Thyroid gland (tissue), 4 donors: ENCODE measurements at regions not wholly inside any gene's neighbourhood (a gene's known extent, or its start where the extent isn't known, plus 50 kb on each side); places are given as distances from the start of the nearest gene placed in this dataset.
"Not testable (repeated sequence)": the region's sequence is repeated elsewhere in the genome, so short reads cannot be mapped to it uniquely, and the experiment has no call there.

Experiments used
- DNase-seq, 2 donors: peaks; one replicate each; pipeline ENCODE4 v3.0.0-alpha.2; 2019
- H3K27ac ChIP-seq, 3 donors: fragments of 200-600 bp; sonication (generic); 1 replicate in 2 of 3; 2 replicates in 1 of 3; pipeline ENCODE4 v1.5.1; 2016 to 2019; ENCODE audit warnings: mild to moderate bottlenecking in 1 of 3, moderate library complexity in 1 of 3
- H3K27me3 ChIP-seq: fragments of 200-600 bp; sonication (generic); one replicate; pipeline ENCODE4 v1.5.1; 2019
- H3K36me3 ChIP-seq, 2 donors: fragments of 200-600 bp; sonication (generic); one replicate each; pipeline ENCODE4 v1.5.1; 2016 to 2019
- H3K4me1 ChIP-seq, 2 donors: fragments of 200-600 bp; sonication (generic); one replicate each; pipeline ENCODE4 v1.5.1; 2017 to 2019
- H3K4me3 ChIP-seq, 3 donors: fragments of 200-600 bp; sonication (generic); replicated peaks in 1 of 3; 1 replicate in 2 of 3; 2 replicates in 1 of 3; pipeline ENCODE4 v1.5.1; 2016; ENCODE audit warnings: mild to moderate bottlenecking in 1 of 3
- H3K9me3 ChIP-seq: fragments of 200-600 bp; sonication (generic); one replicate; pipeline ENCODE4 v1.5.1; 2017
- POLR2A ChIP-seq, 2 donors: fragments of 450-650 bp; IDR thresholded peaks; one replicate each; pipeline ENCODE4 v1.6.1; 2017; ENCODE audit warnings: antibody characterized with exemption in 2 of 2, mild to moderate bottlenecking in 2 of 2, moderate library complexity in 1 of 2
- WGBS, 2 donors: methylation state at CpG; one replicate each; pipeline ENCODE4 v1.1.5; 2017; 5-methylcytosine and 5-hydroxymethylcytosine counted together
- intact Hi-C: fragments of 100-400 bp; cut with DNase I; formaldehyde crosslinking; loops from one replicate; pipeline ENCODE4 v1.15.1; 2023
- TF ChIP-seq, protein P1 (sequence below), 6 experiments: fragments of 200-600 bp in 3 of 6; fragments of 450-650 bp in 3 of 6; sonication (generic) in 3 of 6; IDR thresholded peaks; one replicate each; pipeline ENCODE4 v1.5.1; 2016 to 2019; ENCODE audit warnings: antibody characterized with exemption in 6 of 6, mild to moderate bottlenecking in 2 of 6, inconsistent platforms in 1 of 6, moderate library complexity in 1 of 6

DNA sequence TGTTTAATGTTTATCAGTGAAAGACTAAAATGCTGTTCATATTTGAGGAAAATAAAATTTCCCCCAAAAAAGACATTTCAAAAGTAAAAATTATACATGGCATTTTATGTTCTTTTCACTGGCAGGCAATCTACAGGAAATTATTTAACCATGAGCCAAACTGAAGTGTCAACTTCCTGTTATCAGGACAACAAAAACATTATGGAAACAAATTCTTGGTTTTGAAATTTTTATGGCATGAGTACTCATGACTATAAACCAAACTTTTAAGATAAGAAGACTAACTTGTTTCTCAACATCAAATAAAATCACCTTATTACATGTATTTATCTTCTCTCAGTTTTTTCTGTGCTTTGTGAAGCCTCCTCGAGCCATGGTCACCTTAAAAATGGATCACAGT, 698.6 kb downstream of the LTN1 start:
- Histone ChIP-seq H3K27me3 (no peaks in the 10 kb centered on the region), H3K4me3 (no peak overlapping the region), H3K4me1 (no peaks in the 10 kb centered on the region), H3K9me3 (no peaks in the 10 kb centered on the region), H3K36me3 (no peaks in the 10 kb centered on the region), H3K27ac (no peak overlapping the region)
- intact Hi-C loops: no loop called here
- TF ChIP-seq, protein P1, sequence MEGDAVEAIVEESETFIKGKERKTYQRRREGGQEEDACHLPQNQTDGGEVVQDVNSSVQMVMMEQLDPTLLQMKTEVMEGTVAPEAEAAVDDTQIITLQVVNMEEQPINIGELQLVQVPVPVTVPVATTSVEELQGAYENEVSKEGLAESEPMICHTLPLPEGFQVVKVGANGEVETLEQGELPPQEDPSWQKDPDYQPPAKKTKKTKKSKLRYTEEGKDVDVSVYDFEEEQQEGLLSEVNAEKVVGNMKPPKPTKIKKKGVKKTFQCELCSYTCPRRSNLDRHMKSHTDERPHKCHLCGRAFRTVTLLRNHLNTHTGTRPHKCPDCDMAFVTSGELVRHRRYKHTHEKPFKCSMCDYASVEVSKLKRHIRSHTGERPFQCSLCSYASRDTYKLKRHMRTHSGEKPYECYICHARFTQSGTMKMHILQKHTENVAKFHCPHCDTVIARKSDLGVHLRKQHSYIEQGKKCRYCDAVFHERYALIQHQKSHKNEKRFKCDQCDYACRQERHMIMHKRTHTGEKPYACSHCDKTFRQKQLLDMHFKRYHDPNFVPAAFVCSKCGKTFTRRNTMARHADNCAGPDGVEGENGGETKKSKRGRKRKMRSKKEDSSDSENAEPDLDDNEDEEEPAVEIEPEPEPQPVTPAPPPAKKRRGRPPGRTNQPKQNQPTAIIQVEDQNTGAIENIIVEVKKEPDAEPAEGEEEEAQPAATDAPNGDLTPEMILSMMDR (IDR thresholded peaks at IDR 0.05): no peak
- TF ChIP-seq POLR2A (IDR thresholded peaks at IDR 0.05): no peak
- 80 to 82% methylated on average over 1 of the region's 1 CpG for WGBS, 2 donors
- DNase-seq: no peak

DNA sequence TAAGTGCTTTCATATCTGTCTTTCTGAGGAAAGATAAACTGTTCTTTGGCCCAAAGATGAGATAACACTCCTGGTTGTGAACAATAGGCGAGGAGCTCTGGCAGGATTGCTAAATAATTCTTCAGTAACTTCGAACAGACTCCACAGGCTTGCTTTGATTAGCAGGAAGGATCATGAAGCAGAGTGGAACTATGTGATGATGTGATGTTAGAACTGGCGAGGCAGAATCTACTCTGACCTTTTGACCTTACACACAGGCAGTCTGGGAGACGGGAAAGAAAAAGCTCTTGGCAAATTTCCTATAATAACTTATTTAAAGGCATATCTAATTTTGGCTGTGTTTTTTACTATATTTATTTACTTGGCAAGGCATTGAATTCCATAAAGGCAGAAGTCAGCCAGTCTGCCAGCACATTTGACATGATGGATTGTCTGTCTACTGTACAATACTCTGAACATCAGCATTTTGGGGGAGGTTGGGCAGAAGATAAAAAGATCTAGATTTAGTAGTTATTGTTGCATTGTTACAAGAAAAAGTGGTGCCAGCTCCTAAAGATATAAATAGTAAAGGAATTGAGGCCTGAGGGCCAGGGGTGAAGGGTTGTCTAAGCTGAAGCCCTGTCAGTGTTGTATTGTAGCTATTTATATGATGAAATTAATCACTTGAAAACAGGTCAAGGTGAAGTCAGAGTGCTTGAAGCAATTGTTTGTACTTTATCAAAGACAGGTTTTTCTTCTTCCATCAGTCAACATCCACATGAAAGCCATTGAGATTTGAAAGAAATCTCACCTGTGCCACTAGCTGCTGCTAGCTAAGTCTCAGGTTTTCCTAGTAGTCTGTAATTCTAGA, 708.8 kb downstream of the LTN1 start:
- intact Hi-C loops: no loop called here
- Histone ChIP-seq H3K36me3 (no peaks in the 10 kb centered on the region), H3K9me3 (no peaks in the 10 kb centered on the region), H3K4me1 (peaks cover 0 to 7% of the 10 kb centered on the region in 2 donors), H3K27me3 (no peaks in the 10 kb centered on the region), H3K4me3 (no peak overlapping the region), H3K27ac (no peak overlapping the region)
- TF ChIP-seq POLR2A (IDR thresholded peaks at IDR 0.05): no peak
- TF ChIP-seq, protein P1 (IDR thresholded peaks at IDR 0.05): no peak
- no peak for DNase-seq
- 30 to 38% methylated on average over 4 of the region's 4 CpGs for WGBS, 2 donors

DNA sequence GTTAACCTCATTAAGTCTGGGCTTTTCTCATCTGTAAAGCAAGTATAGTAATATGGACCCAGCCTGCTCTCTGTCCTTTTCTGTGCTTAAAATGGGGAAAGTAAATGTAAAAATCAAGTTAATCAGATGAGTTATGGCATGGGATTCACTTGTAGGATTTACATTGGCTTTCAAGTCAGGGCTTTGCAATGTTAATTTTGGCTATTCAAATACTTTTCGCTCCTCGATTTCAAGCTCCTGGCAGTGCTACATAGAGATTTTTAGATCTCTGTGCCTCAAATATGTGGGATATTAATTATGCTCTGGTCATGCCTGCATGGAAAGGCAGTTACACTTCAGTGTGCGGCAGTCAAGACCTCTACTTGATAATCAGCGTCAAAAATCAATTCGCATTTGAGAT, 709.8 kb downstream of the LTN1 start:
- no peak for DNase-seq
- Histone ChIP-seq H3K9me3 (no peaks in the 10 kb centered on the region), H3K27ac (no peak overlapping the region), H3K4me3 (no peak overlapping the region), H3K36me3 (no peaks in the 10 kb centered on the region), H3K27me3 (no peaks in the 10 kb centered on the region), H3K4me1 (peaks cover 0 to 7% of the 10 kb centered on the region in 2 donors)
- intact Hi-C loops: no loop called here
- no peak for TF ChIP-seq POLR2A (IDR thresholded peaks at IDR 0.05)
- TF ChIP-seq, protein P1 (IDR thresholded peaks at IDR 0.05): no peak
- WGBS, 2 donors: 84 to 88% methylated on average over 5 of the region's 5 CpGs

DNA sequence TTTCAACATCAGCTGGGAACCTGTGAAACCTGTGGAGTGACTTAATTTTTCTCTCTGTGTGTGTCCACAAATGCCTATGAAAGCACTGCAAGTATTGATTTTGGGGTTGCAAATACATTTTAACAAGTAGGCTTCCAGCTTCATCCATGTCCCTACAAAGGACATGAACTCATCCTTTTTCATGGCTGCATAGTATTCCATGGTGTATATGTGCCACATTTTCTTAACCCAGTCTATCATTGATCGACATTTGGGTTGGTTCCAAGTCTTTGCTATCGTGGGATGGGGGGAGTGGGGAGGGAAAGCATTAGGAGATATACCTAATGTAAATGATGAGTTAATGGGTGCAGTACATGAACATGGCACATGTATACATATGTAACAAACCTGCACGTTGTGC, 711.3 kb downstream of the LTN1 start:
- H3K4me3 ChIP-seq, H3K27ac ChIP-seq, intact Hi-C loops, H3K4me1 ChIP-seq, H3K36me3 ChIP-seq, H3K9me3 ChIP-seq, DNase-seq, H3K27me3 ChIP-seq: not testable (repeated sequence)
- whole genome bisulfite sequencing, 2 donors: 81 to 83% methylated on average over 3 of the region's 3 CpGs

DNA sequence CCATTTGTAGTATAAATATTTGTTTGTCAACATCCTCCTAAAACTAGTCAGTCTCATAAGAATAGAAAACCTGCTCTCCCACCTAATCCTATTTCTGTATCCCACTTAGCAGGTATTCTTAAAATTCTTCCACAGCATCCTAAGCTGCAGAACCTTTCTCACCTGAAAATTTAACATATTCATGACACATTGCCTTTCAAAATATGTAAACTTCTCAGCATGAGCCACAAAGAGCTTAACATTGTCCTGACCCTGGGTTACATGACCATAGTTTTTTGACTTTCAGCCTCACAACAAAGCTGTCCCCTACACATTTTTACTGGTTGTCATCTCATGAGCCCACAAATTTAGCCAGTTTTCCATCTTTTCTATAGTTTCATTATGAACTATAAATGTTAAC, 712.1 kb downstream of the LTN1 start:
- H3K4me3 ChIP-seq: no peak overlapping the region
- intact Hi-C loops: no loop called here
- no peak for DNase-seq
- H3K27me3 ChIP-seq: no peaks in the 10 kb centered on the region
- H3K4me1 ChIP-seq: peaks cover 0 to 7% of the 10 kb centered on the region in 2 donors
- H3K27ac ChIP-seq: no peak overlapping the region
- TF ChIP-seq, protein P1 (IDR thresholded peaks at IDR 0.05): no peak
- no peak for TF ChIP-seq POLR2A (IDR thresholded peaks at IDR 0.05)
- H3K36me3 ChIP-seq: no peaks in the 10 kb centered on the region
- no peaks in the 10 kb centered on the region for H3K9me3 ChIP-seq
